Endothelial cell of umbilical vein (primary cell): ENCODE measurements at regions not wholly inside any gene's neighbourhood (a gene's known extent, or its start where the extent isn't known, plus 50 kb on each side); places are given as distances from the start of the nearest gene placed in this dataset.

ENCODE experiments used
- BruUV-seq: library from RNA; stranded (reverse); fragments of 400-500 nt; replicated peaks from 2 replicates; lab custom pipeline; 2021; lab: Mats Ljungman, UMichigan
- CTCF ChIA-PET: fragments of 300-600, 350-600 bp; sonication (Branson Sonifier 250); formaldehyde crosslinking; loops from one replicate; lab custom pipeline; 2021; ENCODE audit warnings: antibody characterized with exemption, inconsistent platforms; lab: Charles Lee
- POLR2A ChIA-PET: fragments of 300-600, 350-600 bp; sonication (Branson Sonifier 250); formaldehyde crosslinking; loops from one replicate; lab custom pipeline; 2021; ENCODE audit warnings: antibody characterized with exemption, inconsistent platforms; lab: Charles Lee
- DNase-seq: peaks from one replicate; pipeline ENCODE4 v3.0.0-alpha.2; 2011; ENCODE audit warnings: low read depth, low spot score
- FAIRE-seq: peaks from 2 replicates; lab custom pipeline; 2011; peaks lifted over from hg19 to GRCh38; lab: Jason Lieb, UNC
- H2AFZ ChIP-seq: 2 replicates; pipeline ENCODE4 v1.6.0; 2012; ENCODE audit warnings: low read depth, low read length, control low read depth, inconsistent platforms
- H3K27ac ChIP-seq: 2 replicates; pipeline ENCODE4 v1.5.1; 2011; ENCODE audit warnings: low read depth, mild to moderate bottlenecking, control low read depth, low read length, moderate library complexity; ENCODE audit not compliant: insufficient read depth
- H3K27me3 ChIP-seq, 2 experiments: 2 replicates each; pipeline versions ENCODE4 v1.6.0 to v1.6.1; 2011; ENCODE audit warnings: low read length in 2 of 2, mixed read lengths in 1 of 2; ENCODE audit not compliant: control insufficient read depth in 2 of 2, insufficient read depth in 2 of 2
- H3K36me3 ChIP-seq, 2 experiments: 2 replicates in 1 of 2; 3 replicates in 1 of 2; pipeline ENCODE4 v1.5.1; 2011; ENCODE audit warnings: low read length in 2 of 2, mild to moderate bottlenecking in 1 of 2, moderate library complexity in 1 of 2; ENCODE audit not compliant: control insufficient read depth in 2 of 2, insufficient read depth in 2 of 2; ENCODE audit errors: extremely low read depth in 1 of 2
- H3K4me1 ChIP-seq: 3 replicates; pipeline ENCODE4 v1.5.1; 2011; ENCODE audit warnings: mild to moderate bottlenecking, low read length; ENCODE audit not compliant: control insufficient read depth, insufficient read depth; ENCODE audit errors: extremely low read depth
- H3K4me2 ChIP-seq: 2 replicates; pipeline ENCODE4 v1.6.1; 2011; ENCODE audit warnings: low read length, control low read depth, mixed read lengths; ENCODE audit not compliant: insufficient read depth
- H3K4me3 ChIP-seq, 3 experiments: fragments of 200-600 bp in 1 of 3; sonication (generic), shearing (Covaris generic) in 1 of 3; replicated peaks in 1 of 3; 2 replicates each; pipeline ENCODE4 v1.5.1; 2011 to 2016; ENCODE audit warnings: control low read depth in 3 of 3, low read length in 3 of 3, mild to moderate bottlenecking in 2 of 3, inconsistent platforms in 1 of 3, low read depth in 1 of 3, moderate library complexity in 1 of 3; ENCODE audit not compliant: insufficient read depth in 1 of 3
- H3K79me2 ChIP-seq: 2 replicates; pipeline ENCODE4 v1.6.0; 2012; ENCODE audit warnings: low read length, inconsistent platforms; ENCODE audit not compliant: control insufficient read depth, insufficient read depth
- H3K9ac ChIP-seq: replicated peaks from 2 replicates; pipeline ENCODE3; 2011; ENCODE audit warnings: low read length, control low read depth; ENCODE audit not compliant: insufficient read depth; ENCODE audit errors: extremely low read depth
- H3K9me1 ChIP-seq: replicated peaks from 3 replicates; pipeline ENCODE4 v1.6.0; 2011; ENCODE audit warnings: mild to moderate bottlenecking, low read length; ENCODE audit not compliant: control insufficient read depth, insufficient read depth; ENCODE audit errors: extremely low read depth
- H3K9me3 ChIP-seq: replicated peaks from 2 replicates; pipeline ENCODE4 v1.5.1; 2012; ENCODE audit warnings: low read length, inconsistent platforms; ENCODE audit not compliant: control insufficient read depth, insufficient read depth
- H4K20me1 ChIP-seq: replicated peaks from 2 replicates; pipeline ENCODE3; 2011; ENCODE audit warnings: mild to moderate bottlenecking, low read length; ENCODE audit not compliant: control insufficient read depth, insufficient read depth; ENCODE audit errors: extremely low read depth
- CTCF ChIP-seq, 2 donors: IDR thresholded peaks; 1 replicate in 1 of 2; 2 replicates in 1 of 2; pipeline ENCODE4 v1.5.1; 2011; ENCODE audit warnings: low read length in 2 of 2, mild to moderate bottlenecking in 2 of 2, moderate library complexity in 2 of 2, control low read depth in 1 of 2, inconsistent platforms in 1 of 2, low read depth in 1 of 2; ENCODE audit not compliant: insufficient read depth in 1 of 2; ENCODE audit errors: extremely low read depth in 1 of 2
- EZH2 ChIP-seq: IDR thresholded peaks from 2 replicates; pipeline ENCODE4 v1.6.1; 2012; ENCODE audit warnings: borderline replicate concordance, low read depth, mild to moderate bottlenecking, moderate library complexity, low read length, inconsistent platforms; ENCODE audit not compliant: severe bottlenecking
- FOS ChIP-seq: IDR thresholded peaks from 2 replicates; pipeline ENCODE4 v1.6.1; 2011; ENCODE audit warnings: mild to moderate bottlenecking, low read length, moderate library complexity, borderline replicate concordance; ENCODE audit not compliant: insufficient read depth
- GATA2 ChIP-seq: IDR thresholded peaks from 2 replicates; pipeline ENCODE4 v1.7.0; 2011; ENCODE audit warnings: low read depth, mild to moderate bottlenecking, moderate library complexity, mixed read lengths, low read length; ENCODE audit not compliant: insufficient read length, insufficient read depth
- JUN ChIP-seq: IDR thresholded peaks from 2 replicates; pipeline ENCODE4 v1.6.1; 2011; ENCODE audit warnings: borderline replicate concordance, low read depth; ENCODE audit not compliant: insufficient read length, insufficient read depth
- MAX ChIP-seq: IDR thresholded peaks from 2 replicates; pipeline ENCODE4 v1.6.1; 2011; ENCODE audit not compliant: insufficient read depth, insufficient read length
- MYC ChIP-seq: IDR thresholded peaks from one replicate; pipeline ENCODE4 v1.6.1; 2011; ENCODE audit warnings: mild to moderate bottlenecking, low read depth, low read length
- POLR2A ChIP-seq: IDR thresholded peaks from 2 replicates; pipeline ENCODE4 v1.6.1; 2012; ENCODE audit warnings: low read depth, mild to moderate bottlenecking, control low read depth, low read length
- POLR2AphosphoS5 ChIP-seq: IDR thresholded peaks from 2 replicates; pipeline ENCODE4 v1.6.1; 2012; ENCODE audit warnings: low read depth, mild to moderate bottlenecking, control low read depth, low read length, moderate library complexity; ENCODE audit not compliant: insufficient read depth
- dilution Hi-C: fragments of 300-500 bp; cut with MboI; formaldehyde crosslinking; loops from one replicate; pipeline ENCODE4 v1.15.0; 2019; ENCODE audit warnings: low sequenced_read_pairs; ENCODE audit not compliant: extremely low pct_ligation_motif_present
- intact Hi-C: fragments of 100-400 bp; cut with micrococcal nuclease; formaldehyde crosslinking; loops from one replicate; pipeline ENCODE4 v1.10.0; 2022

DNA sequence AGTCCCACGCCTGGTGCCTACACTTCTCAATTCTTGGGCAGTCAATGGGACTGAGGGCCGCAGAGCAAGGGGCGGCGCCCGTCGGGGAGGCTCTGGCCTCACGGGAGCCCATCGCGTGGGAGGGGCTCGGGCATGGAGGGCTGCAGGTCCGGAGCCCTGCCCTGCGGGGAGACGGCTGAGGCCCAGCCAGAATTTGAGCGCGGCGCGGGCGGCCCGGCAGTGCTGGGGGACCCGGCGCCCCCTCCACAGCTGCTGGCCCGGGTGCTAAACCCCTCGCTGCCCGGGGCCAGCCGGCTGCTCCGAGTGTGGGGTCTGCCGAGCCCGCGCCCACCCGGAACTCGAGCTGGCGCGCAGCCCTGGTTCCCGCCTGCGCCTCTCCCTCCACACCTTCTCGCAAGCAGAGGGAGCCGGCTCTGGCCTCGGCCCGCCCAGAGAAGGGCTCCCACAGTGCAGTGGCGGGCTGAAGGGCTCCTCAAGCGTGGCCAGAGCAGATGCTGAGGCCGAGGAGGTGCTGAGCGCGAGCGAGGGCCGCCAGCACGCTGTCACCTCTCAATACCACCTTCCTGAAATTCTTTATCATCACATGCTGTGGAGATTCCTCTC, 58.5 kb downstream of the BAK1 start:
- TF ChIP-seq GATA2 (no peak), CTCF (IDR thresholded peaks at IDR 0.05; ENCODE audit: extremely low read depth in 1 of 2, insufficient read depth in 1 of 2, low read depth in 1 of 2, low read length in 2 of 2) (no peak), MYC (no peak), MAX (no peak), POLR2AphosphoS5 (no peak), POLR2A (no peak), JUN (no peak), FOS (no peak), EZH2 (no peak)
- Histone ChIP-seq H2AFZ (no peak overlapping the region), H3K79me2 (no peaks in the 10 kb centered on the region), H3K9me1 (no peaks in the 10 kb centered on the region), H3K4me2 (no peak overlapping the region), H3K27me3 (no peaks in the 10 kb centered on the region), H3K4me1 (no peaks in the 10 kb centered on the region), H3K4me3 (no peak overlapping the region), H3K9me3 (no peaks in the 10 kb centered on the region), H4K20me1 (no peaks in the 10 kb centered on the region), H3K27ac (no peak overlapping the region), H3K36me3 (no peaks in the 10 kb centered on the region), H3K9ac (no peak overlapping the region)
- dilution Hi-C loops (no loop called here), intact Hi-C loops (no loop called here)
- DNase-seq = no peak
- no peak for FAIRE-seq
- ChIA-PET POLR2A (no interaction called here), CTCF (no interaction called here)
- BruUV-seq = no TSS peak
